Right cardiac atrium (tissue), 5 donors: ENCODE measurements at regions not wholly inside any gene's neighbourhood (a gene's known extent, or its start where the extent isn't known, plus 50 kb on each side); places are given as distances from the start of the nearest gene placed in this dataset.
"Not testable (repeated sequence)": the region's sequence is repeated elsewhere in the genome, so short reads cannot be mapped to it uniquely, and the experiment has no call there.

Experiments
- ATAC-seq, 2 donors: fragments of 200-7000 bp; cut with Tn5 transposase; one replicate each; pipeline versions ENCODE4 v1.8.0 to v1.9.1; 2020; ENCODE audit warnings: moderate library complexity in 2 of 2, mild to moderate bottlenecking in 1 of 2
- DNase-seq, 3 donors: peaks; one replicate each; pipeline ENCODE4 v3.0.0-alpha.2; 2020
- H3K27ac ChIP-seq: one replicate; pipeline ENCODE4 v1.5.1; 2013; ENCODE audit warnings: mild to moderate bottlenecking, low read length, control low read depth, moderate library complexity
- H3K27me3 ChIP-seq: one replicate; pipeline ENCODE4 v1.6.1; 2013; ENCODE audit not compliant: control insufficient read depth, insufficient read depth
- H3K4me1 ChIP-seq: one replicate; pipeline ENCODE4 v1.6.1; 2013; ENCODE audit warnings: low read length; ENCODE audit not compliant: control insufficient read depth, insufficient read depth
- H3K4me3 ChIP-seq: one replicate; pipeline ENCODE4 v1.5.1; 2013; ENCODE audit warnings: low read length, control low read depth
- H3K9me3 ChIP-seq: one replicate; pipeline ENCODE4 v1.6.1; 2013; ENCODE audit warnings: low read length; ENCODE audit not compliant: control insufficient read depth
- WGBS: extraction: QIAGEN DNeasy Blood & Tissue Kit; methylation state at CpG from one replicate; pipeline ENCODE4 v1.1.7; 2013; 5-methylcytosine and 5-hydroxymethylcytosine counted together
- intact Hi-C, 4 donors: fragments of 100-400 bp; cut with DNase I; formaldehyde crosslinking; loops; one replicate each; pipeline versions ENCODE4 v1.11.0 to v1.14.0; 2022 to 2023
- donor health status: healthy with polysubstance abuse.
- donor health status: DM: no; HTN: yes; CAD: no.
- donor health status: DM: no; HTN: no; CAD: no.
- donor health status: DM: no; HTN: yes; CAD: no; lungs with severe emphysema.
- donor health status: DM: yes; HTN: yes; CAD: no.

DNA sequence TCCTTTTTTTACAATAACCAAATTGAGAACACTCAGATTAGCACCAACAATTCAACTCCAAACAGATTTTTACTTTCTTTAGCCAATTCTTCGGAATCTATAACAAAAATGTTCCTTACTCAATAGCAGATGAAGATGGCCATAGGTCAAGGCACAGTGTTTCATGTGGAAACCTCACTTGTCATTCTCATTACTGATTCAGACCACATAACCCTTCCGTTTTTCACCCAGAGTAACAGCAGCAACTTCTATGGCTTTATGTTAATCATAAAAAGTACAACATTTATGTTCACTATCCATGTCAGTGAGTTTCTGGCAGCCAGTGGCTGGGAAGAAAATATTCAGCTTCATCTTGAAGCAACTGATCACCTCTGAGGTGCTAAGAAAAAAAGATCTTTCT lies 358.3 kb upstream of the TECRL start:
- 72% methylated on average over 2 of the region's 2 CpGs for WGBS
- ATAC-seq (no peak), DNase-seq (no peak)

DNA sequence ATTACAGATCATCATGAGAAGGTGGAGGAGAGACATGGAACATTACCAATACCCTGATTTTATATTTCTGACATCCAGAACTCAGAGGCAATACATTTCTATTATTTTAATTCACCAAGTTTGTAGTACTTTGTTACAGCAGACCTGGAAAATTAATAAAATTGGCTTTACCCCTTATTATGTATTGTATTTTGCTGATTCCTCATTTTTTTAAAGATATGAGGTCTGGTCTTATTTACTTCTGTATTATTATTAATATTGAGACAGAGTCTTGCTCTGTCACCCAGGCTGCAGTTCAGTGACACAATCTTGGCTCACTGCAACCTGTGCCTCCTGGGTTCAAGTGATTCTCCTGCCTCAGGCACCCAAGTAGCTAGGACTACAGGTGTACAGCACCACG lies 357.3 kb upstream of the TECRL start:
- ATAC-seq (no peak), DNase-seq (no peak)
- 69% methylated on average over 1 of the region's 1 CpG for WGBS
- Histone ChIP-seq H3K4me1 (no peaks in the 10 kb centered on the region), H3K9me3 (no peaks in the 10 kb centered on the region), H3K27me3 (no peaks in the 10 kb centered on the region), H3K27ac (no peak overlapping the region), H3K4me3 (no peak overlapping the region)
- intact Hi-C loops, result no loop called here

More for the DNA sequence above, 358.3 kb upstream of the TECRL start:
- no peak overlapping the region for H3K4me3 ChIP-seq
- H3K9me3 ChIP-seq, result no peaks in the 10 kb centered on the region
- H3K27me3 ChIP-seq, result no peaks in the 10 kb centered on the region
- H3K4me1 ChIP-seq, result no peaks in the 10 kb centered on the region
- no peak overlapping the region for H3K27ac ChIP-seq
- intact Hi-C loops, result no loop called here

DNA sequence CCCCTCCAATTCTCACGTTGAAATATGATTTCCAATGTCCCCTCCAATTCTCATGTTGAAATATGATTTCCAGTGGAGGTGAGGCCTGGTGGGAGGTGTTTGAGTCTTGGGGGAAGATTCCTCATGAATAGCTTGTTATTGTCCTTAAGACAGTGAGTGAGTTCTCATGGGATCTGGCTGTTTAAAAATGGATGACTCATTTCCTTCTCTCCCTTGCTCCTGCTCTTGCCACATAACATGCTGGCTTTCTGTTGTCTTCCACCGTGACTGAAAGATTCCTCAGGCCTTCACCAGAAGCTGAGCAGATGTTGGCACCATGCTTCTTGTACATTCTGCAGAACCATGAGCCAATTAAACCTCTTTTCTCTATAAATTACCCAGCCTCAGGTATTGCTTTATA lies 346.8 kb upstream of the TECRL start:
- intact Hi-C loops, result no loop called here
- H3K9me3 ChIP-seq, result no peaks in the 10 kb centered on the region
- 21% methylated on average over 2 of the region's 2 CpGs for WGBS
- H3K4me3 ChIP-seq, result no peak overlapping the region
- no peaks in the 10 kb centered on the region for H3K27me3 ChIP-seq
- DNase-seq, result no peak
- H3K27ac ChIP-seq, result no peak overlapping the region
- no peaks in the 10 kb centered on the region for H3K4me1 ChIP-seq
- ATAC-seq, result no peak

DNA sequence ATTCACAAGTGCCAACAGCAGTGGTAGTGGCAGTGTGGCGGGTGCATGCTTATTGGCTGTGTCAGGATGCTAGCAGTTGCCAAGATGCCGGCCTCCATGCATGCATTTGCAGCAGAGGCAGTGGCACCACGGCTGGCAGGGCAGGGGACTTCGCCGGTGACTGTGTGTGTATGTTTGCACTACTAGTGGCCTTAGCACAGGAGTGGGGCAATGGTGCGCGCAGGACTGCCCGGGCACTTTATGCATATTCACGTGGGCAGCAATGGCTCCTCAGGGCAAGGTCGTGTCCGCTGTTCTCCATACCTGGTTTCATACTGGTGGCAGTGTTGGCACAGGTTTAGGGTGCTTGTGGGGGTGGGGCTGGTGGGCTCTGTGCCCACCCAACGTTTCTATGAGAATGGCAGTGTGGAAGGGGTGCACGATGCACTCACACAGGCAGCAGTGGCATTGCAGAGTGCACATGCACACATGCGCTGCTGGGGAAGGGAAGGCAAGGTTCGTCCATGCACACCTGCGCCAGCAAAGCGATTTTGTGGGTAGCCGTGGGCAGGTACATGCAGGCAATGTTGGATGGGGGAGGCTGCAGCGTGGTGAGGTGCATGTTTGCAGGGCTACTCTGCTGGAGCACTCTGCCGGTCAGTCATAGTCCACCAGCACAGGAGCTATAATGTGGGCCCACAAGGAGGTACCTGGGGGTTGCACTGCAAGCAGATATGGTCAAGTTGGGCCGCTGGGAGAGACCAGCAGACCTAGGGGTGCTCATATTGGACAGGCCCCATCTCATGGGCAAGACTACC lies 338.9 kb upstream of the TECRL start:
- H3K4me1 ChIP-seq, result no peaks in the 10 kb centered on the region
- peak in 1 of 3 donors; percentile 38 for DNase-seq
- no peak overlapping the region for H3K27ac ChIP-seq
- no peak overlapping the region for H3K4me3 ChIP-seq
- 82% methylated on average over 21 of the region's 21 CpGs for WGBS
- intact Hi-C loops, result no loop called here
- no peaks in the 10 kb centered on the region for H3K9me3 ChIP-seq
- peak in 1 of 2 donors; percentile 22 for ATAC-seq
- no peaks in the 10 kb centered on the region for H3K27me3 ChIP-seq

DNA sequence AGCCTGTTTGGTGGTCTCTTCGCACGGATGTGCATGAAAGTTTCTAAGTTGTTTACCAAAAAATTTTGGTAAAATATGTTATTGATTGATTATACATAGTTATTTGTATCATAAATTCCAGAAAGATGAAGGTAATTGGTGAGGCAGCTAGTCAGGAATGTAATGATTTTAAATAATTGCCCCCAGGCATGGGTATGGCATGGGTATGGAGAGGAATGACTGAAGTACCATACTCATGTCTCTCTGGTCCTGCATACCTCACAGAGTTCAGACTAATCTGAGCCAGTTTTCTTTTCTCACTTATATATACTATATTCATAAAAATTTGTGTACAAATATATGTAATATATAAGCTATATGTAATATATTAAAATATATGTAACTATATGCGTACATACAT lies 329.0 kb upstream of the TECRL start:
- no peaks in the 10 kb centered on the region for H3K9me3 ChIP-seq
- intact Hi-C loops, result no loop called here
- H3K4me1 ChIP-seq, result no peaks in the 10 kb centered on the region
- no peaks in the 10 kb centered on the region for H3K27me3 ChIP-seq
- 87% methylated on average over 3 of the region's 3 CpGs for WGBS
- DNase-seq, result no peak
- no peak overlapping the region for H3K4me3 ChIP-seq
- no peak overlapping the region for H3K27ac ChIP-seq
- no peak for ATAC-seq

DNA sequence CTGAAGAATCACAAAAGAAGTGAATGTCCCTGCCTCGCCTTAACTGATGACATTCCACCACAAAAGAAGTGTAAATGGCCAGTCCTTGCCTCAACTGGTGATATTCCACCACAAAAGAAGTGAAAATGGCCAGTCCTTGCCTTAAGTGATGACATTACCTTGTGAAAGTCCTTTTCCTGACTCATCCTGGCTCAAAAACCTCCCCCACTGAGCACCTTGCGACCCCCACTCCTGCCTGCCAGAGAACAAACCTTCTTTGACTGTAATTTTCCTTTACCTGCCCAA lies 328.5 kb upstream of the TECRL start:
- H3K27ac ChIP-seq, H3K4me1 ChIP-seq, H3K4me3 ChIP-seq, H3K9me3 ChIP-seq, H3K27me3 ChIP-seq, ATAC-seq, DNase-seq, intact Hi-C loops: not testable (repeated sequence)
- 53% methylated on average over 2 of the region's 2 CpGs for WGBS

DNA sequence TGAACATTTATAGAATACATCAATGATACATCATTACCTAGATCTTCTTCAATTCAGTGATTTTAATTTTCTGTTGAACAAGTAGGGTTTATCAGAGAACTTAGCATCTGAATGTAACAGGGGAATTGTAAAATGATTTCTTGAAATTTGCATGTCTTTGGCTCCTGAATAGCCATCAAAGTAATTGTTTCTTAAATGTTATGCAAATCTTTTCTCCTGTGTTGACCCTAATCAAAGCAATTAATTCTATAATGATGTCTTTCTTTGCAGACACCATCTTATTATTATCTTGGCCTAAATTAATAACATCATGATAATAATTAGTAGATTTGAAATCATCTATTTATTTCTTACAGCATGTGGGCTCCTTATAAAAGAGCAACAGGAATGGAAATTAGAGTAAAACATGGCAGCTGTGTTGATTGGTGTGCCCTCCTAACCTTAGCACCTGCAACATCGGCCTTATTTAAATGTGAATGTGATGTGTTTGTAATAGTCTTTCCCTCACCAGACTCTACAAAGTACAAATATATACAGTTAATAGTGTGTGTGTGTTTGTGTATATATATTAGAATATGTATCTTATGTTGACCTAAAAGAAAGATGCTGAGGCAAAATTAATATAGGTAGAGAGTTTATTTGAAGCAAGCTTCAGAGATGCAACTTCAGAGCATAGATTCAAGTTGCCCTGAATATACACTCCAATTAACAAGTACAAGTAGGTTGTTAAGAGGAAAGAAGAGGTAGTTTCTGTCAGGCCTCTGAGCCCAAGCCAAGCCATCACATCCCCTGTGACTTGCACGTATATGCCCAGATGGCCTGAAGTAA lies 328.0 kb upstream of the TECRL start:
- intact Hi-C loops, result no loop called here
- Histone ChIP-seq H3K4me1 (no peaks in the 10 kb centered on the region), H3K27ac (no peak overlapping the region), H3K4me3 (no peak overlapping the region), H3K9me3 (no peaks in the 10 kb centered on the region), H3K27me3 (no peaks in the 10 kb centered on the region)
- 58% methylated on average over 2 of the region's 2 CpGs for WGBS
- ATAC-seq (no peak), DNase-seq (no peak)

DNA sequence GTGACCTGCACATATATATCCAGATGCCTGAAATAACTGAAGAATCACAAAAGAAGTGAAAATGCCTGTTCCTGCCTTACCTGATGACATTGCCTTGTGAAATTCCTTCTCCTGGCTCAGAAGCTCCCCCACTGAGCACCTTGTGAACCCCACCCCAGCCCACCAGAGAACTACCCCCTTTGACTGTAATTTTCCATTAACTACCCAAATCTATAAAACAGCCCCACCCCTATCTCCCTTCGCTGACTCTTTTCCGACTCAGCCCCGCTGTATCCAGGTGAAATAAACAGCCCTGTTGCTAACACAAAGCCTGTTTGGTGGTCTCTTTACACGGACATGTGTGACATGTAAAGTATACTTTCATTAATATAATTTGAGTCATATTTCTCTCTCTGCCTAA lies 320.3 kb upstream of the TECRL start:
- 47% methylated on average over 4 of the region's 4 CpGs for WGBS
- DNase-seq (no peak), ATAC-seq (no peak)
- H3K4me1 ChIP-seq, result no peaks in the 10 kb centered on the region
- no peaks in the 10 kb centered on the region for H3K27me3 ChIP-seq
- intact Hi-C loops, result no loop called here
- no peaks in the 10 kb centered on the region for H3K9me3 ChIP-seq
- H3K4me3 ChIP-seq, result no peak overlapping the region
- H3K27ac ChIP-seq, result no peak overlapping the region

DNA sequence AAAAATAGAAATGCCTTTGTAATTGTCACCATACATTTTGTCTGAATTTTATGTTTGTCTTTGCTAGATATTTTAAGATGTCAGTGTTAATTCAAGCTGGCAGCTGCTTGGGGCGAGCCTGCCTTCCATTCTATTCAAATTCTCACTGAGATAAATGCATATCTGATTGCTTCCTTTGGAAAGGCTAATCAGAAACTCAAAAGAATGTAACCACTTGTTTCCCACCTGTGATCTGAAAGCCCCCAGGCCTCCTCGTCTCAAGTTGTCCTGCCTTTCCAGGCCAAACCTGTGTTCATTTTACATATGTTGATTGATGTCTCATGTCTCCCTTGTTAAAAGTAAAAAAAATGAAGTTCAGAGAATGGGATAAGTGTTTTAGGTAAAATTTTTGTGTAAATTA lies 318.7 kb upstream of the TECRL start:
- intact Hi-C loops, result no loop called here
- WGBS, result 37% methylated on average over 2 of the region's 2 CpGs
- no peaks in the 10 kb centered on the region for H3K27me3 ChIP-seq

DNA sequence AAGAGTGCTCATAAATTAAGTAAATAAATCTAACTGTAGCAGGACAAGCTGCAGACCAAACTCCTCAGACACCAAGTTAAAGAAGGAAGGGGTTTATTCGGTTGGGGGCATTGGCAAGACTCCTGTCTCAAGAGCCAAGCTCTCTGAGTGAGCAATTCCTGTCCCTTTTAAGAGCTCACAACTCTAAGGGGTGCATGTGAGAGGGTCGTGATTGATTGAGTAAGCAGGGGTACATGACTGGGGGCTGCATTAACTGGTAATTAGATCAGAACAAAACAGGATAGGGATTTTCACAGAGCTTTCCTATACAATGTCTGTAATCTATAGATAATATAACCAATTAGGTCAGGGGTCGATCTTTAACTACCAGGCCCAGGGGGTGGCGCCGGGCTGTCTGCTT lies 318.1 kb upstream of the TECRL start:
- H3K27me3 ChIP-seq, DNase-seq, intact Hi-C loops, H3K27ac ChIP-seq, H3K4me3 ChIP-seq, ATAC-seq, H3K4me1 ChIP-seq, H3K9me3 ChIP-seq: not testable (repeated sequence)
- WGBS, result 66% methylated on average over 5 of the region's 5 CpGs

More for the DNA sequence above, 318.7 kb upstream of the TECRL start:
- ATAC-seq, result no peak
- H3K4me3 ChIP-seq, result no peak overlapping the region
- DNase-seq, result no peak
- no peaks in the 10 kb centered on the region for H3K9me3 ChIP-seq
- no peak overlapping the region for H3K27ac ChIP-seq
- no peaks in the 10 kb centered on the region for H3K4me1 ChIP-seq

DNA sequence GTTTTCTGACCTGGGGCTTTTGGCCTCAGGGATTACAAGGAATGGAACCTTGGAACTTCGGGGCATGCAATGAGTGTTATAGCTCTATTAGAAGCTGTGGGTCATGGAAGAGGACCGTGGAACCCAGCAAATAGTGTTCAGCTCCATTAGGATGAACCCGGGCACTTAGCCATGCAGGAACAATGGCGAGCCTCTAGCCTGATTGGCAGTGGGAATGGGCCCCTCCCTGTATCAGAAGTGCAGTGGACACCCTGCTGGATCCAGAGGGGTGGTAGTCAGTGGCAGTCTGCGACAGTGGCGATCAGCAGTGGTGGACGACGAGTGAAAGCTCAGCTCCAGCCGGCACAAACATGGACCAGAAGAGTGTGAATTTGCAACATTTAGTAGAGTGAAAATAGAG lies 315.4 kb upstream of the TECRL start:
- no peaks in the 10 kb centered on the region for H3K4me1 ChIP-seq
- no peaks in the 10 kb centered on the region for H3K27me3 ChIP-seq
- no peak overlapping the region for H3K4me3 ChIP-seq
- 87% methylated on average over 9 of the region's 9 CpGs for WGBS
- ATAC-seq (no peak), DNase-seq (no peak)
- H3K9me3 ChIP-seq, result no peaks in the 10 kb centered on the region
- intact Hi-C loops, result no loop called here
- H3K27ac ChIP-seq, result no peak overlapping the region
